ENCODE measurements at regions not wholly inside any gene's neighbourhood (a gene's known extent, or its start where the extent isn't known, plus 50 kb on each side); places are given as distances from the start of the nearest gene placed in this dataset.

GRCh38 chr20:17838921-17839320 lies 129.7 kb downstream of the SNX5 start:
- TF ChIP-seq TSHZ2 (CRISPR knock-in tag; IDR thresholded peaks at IDR 0.05), result no peak
- TF ChIP-seq PATZ1 (CRISPR knock-in tag; IDR thresholded peaks at IDR 0.05; ENCODE audit: borderline replicate concordance), result no peak

All from SK-N-SH treated with all-trans-retinoic acid at 6 μM for 48 hours (cell line).